ENCODE measurements at regions not wholly inside any gene's neighbourhood (a gene's known extent, or its start where the extent isn't known, plus 50 kb on each side); places are given as distances from the start of the nearest gene placed in this dataset.
"Not testable (repeated sequence)": the region's sequence is repeated elsewhere in the genome, so short reads cannot be mapped to it uniquely, and the experiment has no call there.

GRCh38 chr14:21861153-21861552 is 187.5 kb upstream of the OR4E1 start:
- Histone ChIP-seq H3K36me3 (no peaks in the 10 kb centered on the region), H3K4me3 (replicated peaks in 1 of 3) (no peak overlapping the region), H3K4me1 (no peaks in the 10 kb centered on the region), H3K27ac (no peak overlapping the region), H3K9me3 (no peaks in the 10 kb centered on the region), H3K27me3 (peaks cover 5% of the 10 kb centered on the region)
- TF ChIP-seq CTCF (IDR thresholded peaks at IDR 0.05), result no peak
- no peak for TF ChIP-seq POLR2A (IDR thresholded peaks at IDR 0.05)
- intact Hi-C loops (cut with DNase I), result no loop called here
- no peak for DNase-seq
- 86 to 89% methylated on average over 4 of the region's 4 CpGs for WGBS, 2 donors

GRCh38 chr14:21860172-21860571 is 186.6 kb upstream of the OR4E1 start:
- H3K36me3 ChIP-seq, result no peaks in the 10 kb centered on the region
- no peak for DNase-seq
- intact Hi-C loops (cut with DNase I), result no loop called here
- 69 to 74% methylated on average over 3 of the region's 3 CpGs for WGBS, 2 donors
- TF ChIP-seq POLR2A (IDR thresholded peaks at IDR 0.05) (no peak), CTCF (IDR thresholded peaks at IDR 0.05) (no peak)
- no peaks in the 10 kb centered on the region for H3K4me1 ChIP-seq
- no peaks in the 10 kb centered on the region for H3K9me3 ChIP-seq
- H3K27me3 ChIP-seq, result no peaks in the 10 kb centered on the region
- no peak overlapping the region for H3K4me3 ChIP-seq (replicated peaks in 1 of 3)
- H3K27ac ChIP-seq, result no peak overlapping the region

GRCh38 chr14:21852775-21853174 is 179.2 kb upstream of the OR4E1 start:
- WGBS, 2 donors, result 77 to 85% methylated on average over 3 of the region's 3 CpGs
- Histone ChIP-seq H3K4me3 (replicated peaks in 1 of 3) (no peak overlapping the region), H3K36me3 (no peaks in the 10 kb centered on the region), H3K27ac (no peak overlapping the region), H3K9me3 (no peaks in the 10 kb centered on the region), H3K27me3 (no peaks in the 10 kb centered on the region), H3K4me1 (no peaks in the 10 kb centered on the region)
- intact Hi-C loops (cut with DNase I), result no loop called here
- no peak for DNase-seq
- no peak for TF ChIP-seq CTCF (IDR thresholded peaks at IDR 0.05)

- 18 to 20% methylated on average over 4 of the region's 4 CpGs for WGBS, 2 donors
- Histone ChIP-seq H3K36me3 (no peaks in the 10 kb centered on the region), H3K27me3 (no peaks in the 10 kb centered on the region), H3K27ac (no peak overlapping the region), H3K9me3 (no peaks in the 10 kb centered on the region), H3K4me1 (no peaks in the 10 kb centered on the region), H3K4me3 (replicated peaks in 1 of 3) (no peak overlapping the region)
- intact Hi-C loops (cut with DNase I), result no loop called here
- TF ChIP-seq CTCF (IDR thresholded peaks at IDR 0.05) (peak in 5 of 6 experiments; percentile 14 to 75 (median 28)), POLR2A (IDR thresholded peaks at IDR 0.05) (no peak)
- peak; percentile 45 to 47 for DNase-seq
These were observed 178.5 kb upstream of the OR4E1 start for GRCh38 chr14:21852061-21852664.

GRCh38 chr14:21846902-21847301 is 173.3 kb upstream of the OR4E1 start:
- H3K36me3 ChIP-seq; H3K27ac ChIP-seq; intact Hi-C loops (cut with DNase I); H3K4me1 ChIP-seq; H3K27me3 ChIP-seq; H3K4me3 ChIP-seq (replicated peaks in 1 of 3); H3K9me3 ChIP-seq: not testable (repeated sequence)
- WGBS, 2 donors, result 20 to 35% methylated on average over 11 of the region's 11 CpGs
- peak in 1 of 2 donors; percentile 19 for DNase-seq
